NOMO-1 treated with DMSO at 0.1 percent for 48 hours (cell line): ENCODE measurements at regions not wholly inside any gene's neighbourhood (a gene's known extent, or its start where the extent isn't known, plus 50 kb on each side); places are given as distances from the start of the nearest gene placed in this dataset.
"Not testable (repeated sequence)": the region's sequence is repeated elsewhere in the genome, so short reads cannot be mapped to it uniquely, and the experiment has no call there.

Source experiments
- DNase-seq: peaks from one replicate; lab custom pipeline; 2025; ENCODE audit not compliant: unreplicated experiment; lab: John Stamatoyannopoulos, UW

DNA sequence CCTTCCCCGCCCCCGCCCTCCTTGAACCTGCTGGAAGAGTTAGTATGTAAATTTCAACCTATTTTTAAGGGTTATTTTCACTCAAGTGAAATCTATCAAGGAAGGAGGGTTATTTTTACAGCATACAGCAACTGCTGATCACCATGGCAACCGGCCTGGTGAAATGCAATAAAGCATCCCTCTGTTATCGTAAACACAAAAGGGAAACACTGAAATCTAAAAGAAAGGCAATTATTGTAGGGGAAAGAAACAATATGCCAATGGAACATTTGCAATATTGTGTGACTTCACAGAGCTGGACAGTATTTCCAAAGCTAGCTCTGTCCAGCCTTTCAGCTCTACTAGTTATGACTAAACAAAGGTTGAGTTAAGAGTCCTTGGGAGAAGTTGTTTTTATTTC is 588.3 kb upstream of the PBX1 start:
- DNase-seq: no peak

DNA sequence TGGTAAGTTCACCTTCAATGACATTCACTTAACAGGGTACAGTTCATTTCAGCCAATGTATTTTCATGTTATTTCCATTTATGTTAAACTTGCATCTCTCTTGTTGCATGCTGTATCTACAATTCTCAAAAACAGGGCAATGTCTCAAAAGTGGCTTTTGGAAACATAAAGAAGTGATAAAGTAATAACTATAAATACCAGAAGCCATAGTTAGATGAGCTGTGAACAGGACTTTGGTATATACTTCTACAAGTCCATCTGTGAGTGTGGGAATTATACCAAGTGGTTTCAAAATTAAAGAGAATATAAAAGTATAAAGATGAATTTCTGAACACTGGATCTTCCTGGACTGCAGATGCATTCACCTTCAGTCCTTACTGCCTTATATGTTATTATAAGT is 585.4 kb upstream of the PBX1 start:
- DNase-seq: no peak

DNA sequence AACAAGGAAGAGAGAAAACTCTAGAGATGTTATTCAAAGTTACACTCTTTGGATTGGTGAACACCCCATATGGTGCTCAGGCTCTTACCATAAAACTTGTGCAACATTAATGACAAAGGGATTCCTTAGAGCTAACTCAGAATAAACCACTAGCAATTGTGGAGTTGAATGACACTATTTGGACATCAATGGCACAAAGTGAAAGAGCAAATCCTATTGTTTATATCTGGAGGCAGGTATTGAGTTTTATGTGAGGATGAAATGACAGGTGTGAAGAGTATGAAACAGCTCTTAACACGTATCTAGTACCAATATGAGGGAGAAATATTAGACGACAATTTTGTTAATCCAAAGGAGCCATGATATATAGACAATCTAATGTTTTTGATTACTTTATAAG is 584.9 kb upstream of the PBX1 start:
- DNase-seq: no peak

DNA sequence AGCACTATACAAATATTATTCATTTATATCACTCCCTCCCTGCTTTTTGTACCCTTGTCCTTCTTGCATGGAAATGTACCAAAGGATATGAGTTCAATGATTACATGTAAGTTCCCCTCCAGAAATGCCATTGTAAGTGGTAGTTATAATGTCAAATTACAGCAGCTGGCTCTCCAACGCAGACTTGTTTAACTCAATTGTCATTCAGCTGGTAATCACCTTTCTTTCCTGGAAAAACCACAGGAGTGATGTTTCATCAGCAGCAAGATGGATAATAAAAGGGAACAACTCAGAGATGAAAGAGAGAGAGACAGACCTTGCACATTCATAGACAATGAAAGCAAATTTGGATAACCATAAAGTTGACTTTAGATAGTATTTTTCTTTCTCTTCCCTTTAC is 578.6 kb upstream of the PBX1 start:
- DNase-seq: no peak

DNA sequence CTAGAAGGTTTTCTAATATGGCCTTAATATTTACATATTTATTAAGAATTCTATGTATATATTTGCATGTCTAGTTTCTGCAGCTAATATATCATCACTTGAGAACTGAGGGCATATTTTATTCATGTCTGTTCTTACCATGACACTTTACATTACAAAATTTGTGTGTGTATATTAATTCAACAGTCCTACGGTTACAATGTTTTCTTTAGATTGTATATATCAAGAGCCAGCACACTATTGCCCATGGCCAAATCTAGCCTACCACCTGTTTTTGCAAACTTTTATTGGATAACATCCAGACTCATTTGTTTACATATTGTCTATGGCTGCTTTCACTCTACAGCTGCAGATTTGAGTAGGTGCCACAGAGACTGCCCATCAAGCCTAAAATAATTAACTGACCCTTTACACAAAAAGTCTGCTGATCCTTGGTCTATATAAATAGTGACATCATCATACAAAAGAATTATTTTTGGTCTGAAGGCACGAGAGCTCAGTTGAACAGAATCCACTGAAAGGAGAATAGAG is 577.4 kb upstream of the PBX1 start:
- DNase-seq: no peak

DNA sequence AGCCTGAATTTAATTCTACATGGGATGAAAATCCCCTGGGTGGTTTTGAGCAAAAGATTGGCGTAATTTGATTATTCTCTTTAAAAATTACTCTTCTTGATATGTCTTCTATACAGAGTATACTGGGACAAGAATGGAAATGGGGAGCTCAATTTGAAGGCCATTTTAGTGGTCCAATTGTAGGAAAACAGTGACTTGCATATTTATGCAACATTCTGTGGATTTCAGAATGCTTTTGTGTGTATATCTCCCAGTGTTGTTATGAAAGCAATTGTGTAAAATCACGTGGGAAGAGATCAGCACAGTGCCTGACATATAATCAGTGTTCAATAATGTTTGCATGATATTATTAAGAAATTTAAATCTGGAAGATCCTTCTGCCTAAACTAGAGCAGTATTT is 575.9 kb upstream of the PBX1 start:
- DNase-seq: no peak

DNA sequence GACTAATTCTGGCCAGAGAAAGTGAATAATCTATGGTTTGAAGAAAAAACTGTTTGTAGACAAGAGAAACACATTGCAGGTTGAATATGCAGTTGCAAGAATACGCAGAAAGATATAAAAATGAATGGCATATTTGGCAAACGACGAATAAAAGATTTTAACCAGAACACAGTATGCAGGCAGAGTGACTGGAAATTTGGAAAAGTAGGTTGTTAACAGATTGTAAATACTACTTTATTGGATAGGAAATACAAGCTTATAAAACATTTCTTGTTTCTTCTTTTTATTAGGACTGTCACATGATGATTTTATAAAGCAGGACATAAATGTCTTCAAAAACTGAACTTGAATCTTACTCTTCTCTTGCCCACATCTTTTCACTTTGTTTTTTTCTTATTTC is 573.3 kb upstream of the PBX1 start:
- no peak for DNase-seq

DNA sequence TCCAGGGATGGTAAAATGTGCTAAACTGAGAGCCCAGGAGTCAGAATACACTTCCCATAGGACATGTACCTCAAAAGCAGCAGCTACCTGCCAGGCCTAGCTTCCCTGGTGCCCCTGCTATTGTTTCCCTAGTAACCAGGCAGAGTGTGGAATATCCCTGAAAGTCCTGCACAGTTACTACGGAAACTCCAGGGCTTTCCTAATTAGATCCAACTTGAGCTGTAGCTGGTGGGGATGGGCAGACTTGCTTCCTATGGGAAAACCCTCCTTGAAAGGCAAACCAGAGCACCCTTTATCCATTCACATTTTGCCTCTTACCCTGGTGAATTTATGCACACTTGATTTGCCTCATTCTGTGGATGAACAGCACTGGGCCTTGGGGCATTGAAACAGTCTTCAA is 559.9 kb upstream of the PBX1 start:
- DNase-seq: no peak

DNA sequence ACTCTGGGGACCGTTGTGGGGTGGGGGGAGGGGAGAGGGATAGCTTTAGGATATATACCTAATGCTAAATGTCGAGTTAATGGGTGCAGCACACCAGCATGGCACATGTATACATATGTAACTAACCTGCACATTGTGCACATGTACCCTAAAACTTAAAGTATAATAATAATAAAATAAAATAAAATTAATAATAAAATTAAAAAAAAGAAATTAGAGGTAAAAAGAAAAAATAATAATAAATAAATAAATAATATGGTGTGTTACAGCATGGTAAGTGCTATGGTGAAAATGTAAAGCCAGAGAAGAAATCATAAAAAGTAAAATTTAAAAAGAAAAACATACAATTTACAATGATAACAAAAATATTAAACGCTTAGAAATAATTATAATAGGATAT is 552.8 kb upstream of the PBX1 start:
- not testable (repeated sequence) for DNase-seq

DNA sequence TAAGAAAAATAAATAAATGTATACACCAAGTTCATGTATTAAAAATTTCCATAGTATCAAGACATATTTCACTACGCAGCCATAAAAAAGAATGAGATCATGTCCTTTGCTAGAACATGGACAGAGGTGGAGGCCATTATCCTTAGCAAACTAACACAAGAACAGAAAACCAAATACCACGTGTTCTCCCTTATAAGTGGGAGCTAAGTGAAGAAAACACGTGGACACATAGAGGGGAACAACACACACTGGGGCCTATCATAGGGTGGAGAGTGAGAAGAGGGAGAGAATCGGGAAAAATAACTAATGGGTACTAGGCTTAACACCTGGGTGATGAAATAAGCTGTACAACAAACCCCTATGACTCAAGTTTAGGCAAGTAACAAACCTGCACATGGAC is 552.4 kb upstream of the PBX1 start:
- DNase-seq: no peak

DNA sequence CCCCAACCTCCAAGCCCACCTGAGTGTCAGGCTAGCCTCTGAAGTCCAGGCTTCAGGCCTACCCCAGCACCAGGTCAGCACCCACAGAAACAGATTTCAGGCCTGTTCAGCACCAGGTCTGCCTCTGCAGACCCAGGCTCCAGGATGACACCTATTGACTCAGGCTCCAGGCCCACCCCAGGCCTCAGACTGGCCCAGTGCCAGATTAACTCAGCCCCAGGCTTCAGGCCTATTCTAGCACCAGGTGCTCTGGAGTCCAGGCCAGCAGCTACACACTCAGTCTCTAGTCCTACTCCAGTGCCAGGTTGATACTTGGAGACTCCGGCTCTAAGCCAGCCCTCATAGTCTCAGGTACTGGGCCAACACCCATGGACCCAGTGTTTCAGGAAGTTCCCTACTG is 541.7 kb upstream of the PBX1 start:
- DNase-seq: no peak

DNA sequence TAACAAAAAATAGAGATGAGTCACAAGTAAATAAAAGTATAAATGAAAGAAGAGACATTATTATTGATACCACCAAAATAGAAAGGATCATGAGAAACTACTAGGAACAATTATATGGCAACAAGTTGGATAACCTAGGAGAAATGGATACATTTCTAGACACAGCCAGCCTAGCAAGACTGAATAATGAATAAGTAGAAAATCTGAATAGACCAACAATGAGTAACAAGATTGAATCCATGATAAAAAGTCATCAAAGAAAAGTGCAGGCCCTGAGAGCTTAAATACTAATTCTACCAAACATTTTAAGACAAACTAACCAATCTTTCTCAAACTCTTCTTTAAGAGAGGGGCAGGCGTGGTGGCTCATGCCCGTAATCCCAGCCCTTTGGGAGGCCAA is 538.6 kb upstream of the PBX1 start:
- DNase-seq: no peak

DNA sequence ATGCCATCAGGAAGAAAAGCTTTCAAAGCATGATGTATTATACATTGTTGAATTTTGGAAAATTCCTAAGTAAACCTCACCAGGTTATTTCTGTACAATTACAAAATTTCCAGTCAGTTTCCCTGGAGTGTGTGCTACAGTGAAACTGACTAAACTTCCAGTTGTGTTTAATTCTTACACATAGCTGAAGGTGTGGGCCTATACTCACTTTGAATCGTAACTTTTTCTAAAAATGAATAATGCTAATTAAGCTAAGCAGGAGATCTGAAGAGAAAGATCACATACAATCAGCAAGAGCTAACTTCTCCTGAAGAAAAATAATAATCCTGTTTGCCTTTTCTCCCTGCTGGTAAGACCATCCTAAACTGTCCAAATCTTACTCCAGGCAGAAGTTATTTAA is 537.2 kb upstream of the PBX1 start:
- DNase-seq: no peak

DNA sequence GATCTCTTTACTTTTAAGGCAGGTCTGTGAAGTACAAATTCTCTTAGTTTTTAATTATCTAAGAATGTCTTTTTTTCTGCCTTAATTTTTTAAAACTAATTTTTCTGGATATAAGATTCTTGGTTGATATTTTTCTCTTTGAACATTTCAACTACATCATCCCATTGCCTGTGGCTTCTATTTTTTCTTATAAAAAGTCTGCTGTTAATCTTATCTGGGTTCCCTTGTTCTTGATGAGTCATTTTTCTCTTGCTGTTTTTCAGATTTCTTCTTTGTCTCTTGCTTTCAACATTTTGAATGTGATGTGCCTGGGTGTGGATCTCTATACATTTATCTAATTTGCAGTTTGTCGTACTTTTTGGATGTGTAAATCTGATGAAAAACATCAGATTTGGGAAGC is 525.2 kb upstream of the PBX1 start:
- DNase-seq: no peak

DNA sequence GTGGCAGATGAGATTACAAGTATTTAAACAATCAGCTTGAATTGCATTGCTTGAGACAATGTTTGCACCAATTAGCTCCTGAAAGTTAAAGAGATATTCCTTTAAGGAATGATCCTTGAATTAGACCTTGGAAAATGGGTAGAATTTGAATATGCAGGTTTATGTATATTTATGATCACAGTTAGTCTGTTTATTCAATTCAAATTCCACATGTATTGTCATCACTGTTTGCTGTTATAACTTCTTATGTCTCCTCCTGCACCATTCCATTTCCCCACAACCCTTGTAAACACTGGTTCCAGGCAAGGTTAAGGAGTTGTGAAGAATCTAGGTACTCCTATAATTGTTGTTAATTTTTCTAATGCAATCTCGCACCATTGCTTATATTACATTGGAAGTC is 518.2 kb upstream of the PBX1 start:
- no peak for DNase-seq

DNA sequence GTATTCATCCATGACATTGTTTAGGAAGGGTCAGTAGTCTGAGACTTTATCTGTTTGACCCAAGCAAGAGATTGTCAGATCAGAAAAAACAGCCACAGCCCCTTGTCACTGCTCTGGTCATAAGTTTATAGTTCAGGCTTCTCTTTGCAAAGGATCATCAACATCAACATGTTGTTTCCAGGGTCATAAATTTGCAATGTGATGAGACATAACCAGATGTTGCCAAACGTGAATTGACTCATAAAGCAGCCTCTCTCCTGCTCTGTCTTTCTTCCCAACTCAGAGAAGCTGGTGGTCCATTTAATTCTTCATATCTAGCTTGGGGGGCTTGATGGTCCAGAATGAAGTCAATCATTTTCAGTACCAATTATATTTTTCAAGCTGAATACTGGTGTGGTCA is 507.2 kb upstream of the PBX1 start:
- DNase-seq: no peak

DNA sequence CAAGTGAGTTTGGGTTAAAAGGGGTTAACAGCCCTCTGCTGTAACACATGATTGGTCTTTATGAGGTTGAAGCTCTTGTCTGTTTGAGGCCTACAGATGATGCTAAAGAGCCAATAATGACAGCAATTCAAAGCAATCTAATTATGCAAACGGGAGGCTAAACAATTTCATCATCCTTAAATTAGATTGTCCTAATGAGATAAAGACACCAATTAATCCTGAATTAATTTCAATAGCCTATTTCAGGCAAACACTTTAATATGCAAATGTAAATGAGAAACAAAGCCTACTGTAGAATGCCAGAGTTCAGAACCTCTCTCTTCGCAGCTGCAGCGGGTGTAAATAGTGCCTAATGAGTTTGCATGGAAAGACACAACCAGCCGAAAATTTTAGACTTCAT is 504.7 kb upstream of the PBX1 start:
- no peak for DNase-seq

DNA sequence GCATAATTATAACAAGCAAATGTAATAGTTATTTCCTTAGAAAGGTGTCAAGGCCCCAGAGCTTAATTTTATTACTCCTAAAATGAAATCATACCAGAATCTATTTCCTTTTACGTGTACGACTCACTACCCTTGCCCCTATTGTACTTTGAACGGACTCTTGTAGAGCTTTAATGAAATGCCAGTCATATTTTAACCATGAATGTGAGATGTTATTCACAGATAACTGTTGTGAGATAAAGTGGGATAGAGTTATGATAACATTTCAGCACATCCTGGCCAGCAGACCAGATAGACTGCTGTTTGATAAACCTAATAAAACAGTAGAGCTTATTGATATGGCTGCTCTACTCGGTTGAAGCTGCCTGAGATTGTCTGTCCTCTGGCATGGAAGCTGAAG is 500.8 kb upstream of the PBX1 start:
- DNase-seq: no peak

DNA sequence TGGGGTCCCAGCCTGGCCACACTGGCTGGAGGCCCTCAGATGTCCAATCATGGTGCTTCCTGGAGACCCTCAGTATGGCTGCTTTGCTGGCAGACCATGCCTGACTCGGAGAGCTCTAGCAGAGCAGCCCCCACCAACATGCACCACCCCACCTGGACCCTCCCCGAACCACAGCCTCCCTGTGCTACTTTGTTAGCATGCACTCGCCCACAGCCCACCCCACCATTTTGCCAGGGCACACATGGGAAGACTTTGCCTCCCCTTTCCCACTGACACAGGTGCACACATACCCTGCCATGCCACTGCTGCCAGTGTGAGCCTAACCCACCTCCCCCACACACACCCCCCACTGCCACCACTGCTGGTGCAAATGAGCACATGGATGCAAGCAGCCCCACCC is 497.5 kb upstream of the PBX1 start:
- DNase-seq: no peak

DNA sequence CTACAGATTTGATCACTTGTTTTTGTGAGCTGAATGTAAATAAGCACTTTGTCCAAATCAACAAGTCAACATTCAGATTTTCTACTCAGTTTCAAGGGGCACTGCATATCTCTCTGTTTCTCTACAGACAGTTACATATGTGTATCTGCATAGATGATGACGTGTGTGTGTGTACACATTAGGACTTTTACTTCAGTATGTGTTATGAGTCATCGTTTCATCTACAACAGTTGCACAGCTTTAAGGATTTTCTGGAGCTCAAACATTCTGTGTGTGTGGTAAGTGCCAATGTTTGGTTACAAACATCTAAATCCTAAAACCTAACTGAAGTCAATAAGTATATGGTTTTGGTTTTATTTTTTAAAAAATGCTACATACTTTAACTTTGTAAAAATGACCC is 494.5 kb upstream of the PBX1 start:
- DNase-seq: no peak

DNA sequence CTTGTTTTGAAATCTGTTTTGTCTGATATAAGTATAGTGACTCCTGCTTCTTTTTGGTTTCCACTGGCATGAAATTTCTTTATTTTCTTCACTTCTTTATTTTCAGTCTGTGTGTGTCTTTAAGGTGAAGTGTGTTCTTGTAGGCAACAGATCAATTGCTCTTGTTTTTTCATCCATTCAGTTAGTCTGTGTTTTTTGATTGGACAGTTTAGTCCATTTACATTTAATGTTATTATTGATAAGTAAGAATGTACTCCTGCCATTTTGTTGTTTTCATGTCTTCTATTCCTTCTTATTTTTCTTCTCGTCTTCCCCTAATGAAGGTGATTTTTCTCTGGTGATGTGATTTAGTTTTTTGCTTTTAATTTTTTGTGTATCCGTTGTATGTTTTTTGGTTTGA is 487.7 kb upstream of the PBX1 start:
- DNase-seq: no peak

DNA sequence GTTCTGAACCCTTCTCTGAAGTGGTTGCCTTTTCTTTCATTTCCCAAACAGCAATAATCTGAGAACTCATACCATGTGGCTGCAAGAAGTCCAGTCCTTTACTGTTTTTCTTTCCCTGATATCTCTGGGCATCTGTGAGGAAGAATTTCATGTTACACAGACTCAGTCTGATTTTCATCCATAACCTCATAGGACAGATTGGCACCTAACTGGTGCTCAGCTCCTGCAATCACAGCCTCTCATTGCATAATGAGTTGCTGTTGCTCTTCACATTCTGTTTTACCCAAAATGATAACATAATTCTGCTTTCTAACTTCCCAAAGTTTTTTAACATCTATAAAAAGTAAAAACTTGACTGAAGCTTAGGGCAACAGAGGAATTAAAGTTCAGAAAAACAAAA is 472.2 kb upstream of the PBX1 start:
- DNase-seq: no peak

DNA sequence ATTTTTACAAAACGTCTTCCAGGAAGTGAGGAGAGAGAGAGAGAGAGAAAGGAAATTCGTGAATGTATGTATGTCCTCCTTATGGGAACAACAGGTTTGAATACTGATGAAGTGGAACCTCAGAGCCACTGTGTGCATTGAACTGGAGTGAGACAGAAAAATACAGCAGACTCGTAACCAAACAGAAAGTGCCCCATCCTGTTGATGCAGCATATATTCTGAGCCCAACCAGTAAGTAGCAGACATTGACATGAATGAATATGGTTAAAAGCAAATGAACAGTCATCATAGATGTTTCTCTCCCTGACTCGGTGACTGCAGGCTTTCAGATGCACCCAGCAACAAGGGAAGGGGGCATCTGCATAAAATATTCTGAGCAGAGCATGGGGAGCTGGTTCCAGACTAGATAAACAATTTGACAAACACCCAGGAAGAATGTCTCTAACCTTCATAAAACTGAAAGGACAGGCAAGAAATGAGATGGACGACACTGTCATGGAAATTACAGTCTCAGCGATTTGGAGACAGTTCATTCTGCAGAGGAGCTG is 471.0 kb upstream of the PBX1 start:
- DNase-seq: no peak
